GM18907 (cell line): ENCODE measurements at regions not wholly inside any gene's neighbourhood (a gene's known extent, or its start where the extent isn't known, plus 50 kb on each side); places are given as distances from the start of the nearest gene placed in this dataset.

Experiments
- ATAC-seq: cut with Tn5 transposase; IDR thresholded peaks from one replicate; pipeline ENCODE4 v1.9.1; 2021; ENCODE audit warnings: mild to moderate bottlenecking, moderate library complexity; ENCODE audit not compliant: unreplicated experiment

DNA sequence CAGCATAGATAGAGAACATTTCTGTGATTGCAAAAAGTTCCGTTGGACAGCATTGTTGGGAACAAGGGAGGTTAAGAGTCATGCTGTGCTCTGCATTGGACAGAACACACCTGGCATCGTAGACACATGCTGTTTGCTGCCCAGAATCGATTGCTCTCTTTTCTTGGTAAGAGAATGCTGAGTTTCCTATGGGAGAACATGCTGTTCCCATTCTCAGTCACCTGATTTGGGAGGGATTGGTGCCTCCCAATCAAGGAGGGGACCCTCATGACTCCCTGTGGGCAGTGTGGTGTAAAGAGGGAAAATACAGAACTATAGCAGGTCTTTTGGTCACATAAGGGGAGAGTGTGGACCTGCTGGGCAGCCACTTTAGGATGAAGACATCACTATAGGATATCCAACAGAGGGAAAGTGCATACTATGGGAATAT is 555.4 kb upstream of the CLINT1 start:
- ATAC-seq: no peak

DNA sequence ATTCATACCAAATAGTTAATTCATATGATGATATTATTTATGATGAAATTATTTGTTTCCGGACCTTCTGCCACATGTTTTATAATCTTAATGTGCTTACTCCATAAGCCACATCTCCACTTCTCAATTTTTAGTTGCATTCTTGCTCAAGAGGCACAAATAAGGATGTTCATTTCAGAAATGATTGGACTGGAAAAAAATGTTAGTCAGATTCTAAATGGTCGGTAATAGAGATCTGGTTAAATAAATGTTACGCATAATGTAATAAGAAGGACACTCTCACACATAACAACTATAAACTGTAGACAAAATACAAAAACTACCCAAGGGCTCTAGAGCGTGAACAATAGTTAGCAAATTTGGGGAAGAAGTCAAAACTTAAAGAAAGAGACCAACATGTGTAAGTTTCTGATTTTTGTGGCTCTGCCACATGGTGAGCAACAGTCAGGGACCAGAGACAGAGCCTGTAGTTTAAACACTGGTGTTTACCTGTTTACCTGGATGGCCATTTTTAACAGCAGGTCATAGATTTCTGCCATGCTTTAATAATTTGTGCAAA is 554.3 kb upstream of the CLINT1 start:
- no peak for ATAC-seq

DNA sequence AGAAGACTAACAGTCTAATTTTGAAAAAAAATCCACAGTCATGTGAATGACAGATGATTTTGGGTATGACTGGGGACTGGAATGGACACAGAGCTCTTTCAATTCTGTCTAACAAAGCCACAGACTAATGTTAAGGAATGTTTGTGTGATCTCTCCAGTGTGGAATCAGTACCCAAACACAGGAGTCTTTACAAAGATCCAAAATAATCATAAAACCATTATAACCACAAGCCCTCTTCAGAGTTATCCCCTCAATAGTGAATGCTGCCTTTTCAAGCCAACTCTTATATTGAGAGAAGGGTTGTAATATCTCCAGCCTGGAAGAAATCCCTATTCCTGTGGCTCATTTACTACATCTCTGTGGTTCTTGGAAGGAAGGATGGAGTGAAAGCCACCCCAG is 552.0 kb upstream of the CLINT1 start:
- no peak for ATAC-seq

- ATAC-seq: peak; percentile 71
Measured at GRCh38 chr5:158409507-158409906, 550.6 kb upstream of the CLINT1 start.

DNA sequence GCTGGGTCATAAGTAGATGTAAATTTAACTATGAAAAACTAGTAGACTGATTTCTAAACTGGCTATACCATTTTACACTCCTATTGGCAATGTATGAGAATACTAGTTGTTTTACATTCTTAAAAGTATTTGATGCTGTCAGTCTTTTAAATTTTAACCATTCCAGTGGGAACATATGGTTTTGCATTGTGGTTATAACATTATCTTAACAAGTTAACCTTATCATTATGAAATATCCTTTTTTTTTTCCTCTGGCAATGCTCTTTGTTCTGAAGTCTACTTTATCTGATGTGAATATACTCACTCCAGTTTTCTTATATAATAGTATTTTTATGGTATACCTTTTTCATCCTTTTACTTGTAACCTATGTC is 548.9 kb upstream of the CLINT1 start:
- no peak for ATAC-seq

DNA sequence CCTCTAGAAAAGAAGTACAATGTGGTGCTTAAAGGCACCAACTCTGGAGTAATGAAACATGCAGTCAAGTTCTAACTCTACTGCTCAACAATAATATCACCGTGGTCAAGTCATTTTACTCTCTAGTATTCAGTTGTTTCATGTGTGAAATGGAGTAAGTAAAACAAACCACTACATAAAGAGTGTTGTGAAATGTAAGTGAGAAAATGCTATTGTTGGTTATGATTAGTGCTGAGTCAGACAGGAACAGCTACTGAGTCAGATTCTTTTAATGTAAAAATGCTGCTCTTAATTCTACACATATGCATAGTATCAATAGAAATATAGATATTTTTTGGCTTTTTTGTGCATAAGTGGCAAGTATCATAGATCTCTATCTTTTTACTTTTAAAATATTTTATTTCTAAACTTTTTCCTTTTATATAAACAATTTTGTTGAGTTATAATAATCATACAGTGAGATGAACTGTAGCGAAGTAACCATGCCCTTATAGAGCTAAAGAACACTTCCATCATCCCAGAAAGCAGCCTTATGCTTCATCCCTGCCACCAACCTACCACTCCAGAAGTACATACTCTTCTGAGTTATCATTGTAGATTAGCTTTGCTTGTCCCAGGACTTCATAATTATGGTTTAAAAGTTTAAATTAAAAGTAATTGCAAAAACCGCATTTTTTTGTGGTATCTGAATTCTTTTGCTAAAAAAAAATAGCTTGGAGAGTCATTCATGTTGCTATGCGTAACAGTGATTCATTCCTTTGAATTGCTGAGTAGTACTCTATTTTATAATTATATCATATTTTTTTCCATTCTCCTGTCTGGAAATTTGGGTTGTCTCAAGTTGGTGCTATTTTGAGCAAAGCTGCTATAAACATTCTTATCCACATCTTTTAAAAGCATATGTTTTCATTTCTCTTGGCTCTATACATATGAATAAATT is 548.2 kb upstream of the CLINT1 start:
- ATAC-seq: peak; percentile 48

DNA sequence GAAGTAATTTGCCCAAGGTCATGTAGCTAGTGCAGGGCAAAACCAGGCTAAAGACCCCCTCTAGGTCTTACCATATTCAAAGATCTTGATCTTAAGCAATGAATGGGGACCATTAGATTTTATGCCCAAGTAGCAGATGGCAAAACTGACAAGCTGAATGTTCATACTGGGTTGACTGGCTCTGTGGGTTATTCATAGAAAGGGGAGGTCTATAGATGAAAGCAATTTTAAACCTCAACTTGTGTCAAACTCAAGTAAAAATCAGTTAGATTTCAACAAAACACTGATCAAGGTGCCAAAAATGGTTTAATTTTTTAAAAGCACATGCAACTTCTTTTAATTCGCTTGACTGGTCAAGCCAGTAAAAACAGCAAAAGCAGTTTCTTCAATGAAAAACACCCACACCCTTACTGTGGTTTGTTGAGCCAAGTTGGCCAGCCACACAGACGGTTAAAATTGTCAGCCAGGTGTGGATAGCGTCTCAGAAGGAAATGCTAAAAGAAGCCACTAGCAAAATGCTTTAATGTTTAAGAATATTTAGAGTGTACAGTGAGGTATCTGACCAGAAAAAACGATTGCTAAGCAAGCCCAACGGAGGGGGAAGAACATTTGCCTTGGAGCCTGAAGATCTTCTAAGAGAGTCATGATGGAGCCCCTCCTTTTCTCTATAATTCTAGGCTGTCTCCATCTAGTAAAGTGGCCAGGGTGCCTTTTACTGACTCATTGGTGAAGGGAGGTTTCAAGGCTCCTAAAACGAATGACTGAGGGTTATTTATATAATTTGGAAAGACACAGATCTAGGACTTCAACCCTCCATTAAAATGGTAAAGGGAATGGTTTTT is 539.6 kb upstream of the CLINT1 start:
- ATAC-seq: peak; percentile 91

GRCh38 chr5:158397278-158397677 is 538.3 kb upstream of the CLINT1 start:
- no peak for ATAC-seq

- no peak for ATAC-seq
Measured at GRCh38 chr5:158394102-158394501, 535.2 kb upstream of the CLINT1 start.

DNA sequence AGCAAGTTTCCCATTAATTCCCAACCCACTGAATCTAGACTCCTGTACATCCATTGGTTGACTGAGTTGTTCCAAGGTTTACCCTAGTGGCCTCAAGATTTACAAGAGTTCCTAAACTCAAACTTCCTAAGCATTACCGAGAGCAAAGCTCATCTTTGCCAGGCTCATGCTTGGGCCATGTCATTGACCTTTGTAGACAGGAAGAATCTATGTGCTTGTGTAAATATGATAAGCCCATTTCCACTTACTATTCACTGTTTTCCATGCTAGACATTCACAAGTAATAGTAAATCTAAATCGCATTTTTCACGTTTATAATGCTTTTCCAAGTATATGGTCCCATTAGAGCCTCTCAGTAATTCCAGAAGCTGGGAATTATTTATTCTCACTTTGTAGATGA is 534.5 kb upstream of the CLINT1 start:
- ATAC-seq: no peak

DNA sequence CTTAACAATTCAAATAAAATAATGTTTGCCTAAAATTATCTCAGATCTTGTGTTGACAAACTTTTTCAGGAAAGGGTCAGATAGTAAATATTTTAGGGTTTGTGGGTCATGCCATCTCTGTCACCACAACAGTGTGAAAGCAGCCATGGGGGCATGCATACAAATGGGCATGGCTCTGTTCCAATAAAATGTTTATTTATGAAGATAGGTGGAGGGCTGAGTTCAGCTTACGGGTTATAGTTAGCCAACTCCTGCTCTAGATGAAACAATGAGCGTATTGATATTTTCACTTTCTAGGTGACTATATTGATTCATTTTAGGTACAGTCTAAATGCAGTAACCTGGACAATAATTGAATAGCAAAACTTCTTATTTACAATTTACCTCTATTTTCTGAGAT is 533.8 kb upstream of the CLINT1 start:
- no peak for ATAC-seq

- peak; percentile 76 for ATAC-seq
Measured at GRCh38 chr5:158390577-158390976, 531.6 kb upstream of the CLINT1 start.

GRCh38 chr5:158389786-158390185 is 530.8 kb upstream of the CLINT1 start:
- no peak for ATAC-seq

GRCh38 chr5:158388021-158388420 is 529.1 kb upstream of the CLINT1 start:
- ATAC-seq: no peak

GRCh38 chr5:158387499-158387898 is 528.6 kb upstream of the CLINT1 start:
- no peak for ATAC-seq

GRCh38 chr5:158385982-158386381 is 527.0 kb upstream of the CLINT1 start:
- ATAC-seq: no peak

GRCh38 chr5:158384535-158385481 is 525.9 kb upstream of the CLINT1 start:
- ATAC-seq: no peak

DNA sequence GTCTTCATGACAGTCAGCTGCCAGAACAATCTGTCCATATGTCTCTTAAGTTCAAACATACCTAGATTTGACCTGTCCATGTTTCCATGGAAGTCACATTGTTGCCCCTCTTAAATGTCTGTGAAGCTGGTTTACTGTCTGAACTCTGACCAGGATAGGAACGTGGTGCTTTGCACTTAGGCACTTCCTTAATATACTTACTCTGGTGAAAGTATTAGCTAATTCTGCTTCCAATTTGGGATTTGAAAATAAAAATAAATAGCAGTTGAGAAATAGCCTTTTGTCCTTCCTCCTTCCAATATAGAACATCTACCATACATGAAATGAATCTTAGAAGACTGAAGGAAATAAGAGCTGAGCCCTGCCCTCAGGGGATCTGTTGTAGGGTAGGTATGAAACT is 524.5 kb upstream of the CLINT1 start:
- ATAC-seq: no peak

GRCh38 chr5:158382473-158382872 is 523.5 kb upstream of the CLINT1 start:
- ATAC-seq: peak; percentile 99

DNA sequence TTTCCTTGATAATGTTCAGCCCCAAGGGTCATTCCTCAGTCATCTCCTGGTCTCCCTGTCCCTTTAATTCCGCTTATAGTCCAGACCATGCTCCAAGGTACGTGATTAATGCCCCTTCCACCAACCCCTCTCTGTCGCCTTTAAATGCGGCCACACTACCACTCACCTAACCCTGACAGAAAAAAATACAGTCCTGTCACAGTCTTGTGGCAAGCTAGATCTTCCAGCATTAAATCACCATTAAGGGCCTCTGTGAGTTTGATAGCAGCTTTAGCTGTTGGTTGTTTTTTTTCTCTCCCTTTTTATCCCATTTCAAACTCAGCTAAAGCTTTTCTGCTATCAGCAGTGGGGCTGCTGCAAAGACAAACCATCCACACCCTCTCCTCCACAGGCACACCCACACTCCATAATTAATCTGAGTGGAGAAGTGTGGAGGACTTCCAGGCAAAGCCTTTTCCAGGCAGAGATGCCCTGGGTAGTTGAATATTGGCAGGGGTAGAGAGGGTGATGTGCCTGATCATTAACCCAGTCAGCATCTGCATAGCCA is 522.7 kb upstream of the CLINT1 start:
- no peak for ATAC-seq
